Cardiac muscle cell (in vitro differentiated cells and primary cell): ENCODE measurements at regions not wholly inside any gene's neighbourhood (a gene's known extent, or its start where the extent isn't known, plus 50 kb on each side); places are given as distances from the start of the nearest gene placed in this dataset.
A peak's percentile ranks its signal among the peaks of the same experiment; 100 is the strongest.

ENCODE experiments used
- DNase-seq, 2 donors: peaks; one replicate each; pipeline versions ENCODE4 v3.0.0 to v3.0.0-alpha.2; 2010 to 2017; ENCODE audit warnings: low read depth in 1 of 2, low spot score in 1 of 2
- H3K27ac ChIP-seq: fragments of 200-600 bp; sonication (generic); 2 replicates; pipeline ENCODE4 v1.5.1; 2016
- H3K27me3 ChIP-seq: fragments of 200-600 bp; sonication (generic); 2 replicates; pipeline ENCODE4 v1.6.0; 2016; ENCODE audit warnings: control low read depth
- H3K36me3 ChIP-seq: fragments of 200-600 bp; sonication (generic); 2 replicates; pipeline ENCODE4 v1.5.1; 2016; ENCODE audit warnings: control low read depth
- H3K4me1 ChIP-seq: fragments of 200-600 bp; sonication (generic); 2 replicates; pipeline ENCODE4 v1.8.1; 2017; ENCODE audit warnings: low read depth, mild to moderate bottlenecking, mixed run types
- H3K4me3 ChIP-seq: fragments of 200-600 bp; sonication (generic); 2 replicates; pipeline ENCODE4 v1.5.1; 2016; ENCODE audit warnings: mild to moderate bottlenecking
- H3K9me3 ChIP-seq: fragments of 200-600 bp; sonication (generic); 2 replicates; pipeline ENCODE4 v1.5.1; 2017; ENCODE audit warnings: low read depth, mild to moderate bottlenecking, control low read depth
- CTCF ChIP-seq: IDR thresholded peaks from 2 replicates; pipeline ENCODE4 v1.5.1; 2012; ENCODE audit warnings: low read depth, mild to moderate bottlenecking, low read length

DNA sequence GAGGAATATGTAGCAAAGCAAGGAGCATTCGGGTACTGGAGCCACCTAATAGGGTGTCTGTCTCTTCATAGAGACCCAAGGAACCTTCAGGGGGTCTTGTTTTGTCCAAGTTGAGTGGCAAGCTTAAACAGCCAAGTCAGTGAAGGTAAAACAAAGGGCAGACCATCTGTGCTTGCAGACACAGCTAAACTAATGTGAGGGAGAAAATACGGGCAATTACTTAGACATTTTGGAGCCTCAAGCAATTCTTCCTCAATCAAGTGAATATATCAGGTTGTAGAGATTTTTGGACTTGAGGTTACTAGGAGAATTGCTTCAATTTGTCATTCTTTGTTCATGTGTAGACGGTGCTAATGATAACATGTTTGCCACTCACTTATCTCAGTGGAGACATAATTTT is 148.2 kb upstream of the ARHGAP20 start:
- H3K9me3 ChIP-seq, result no peaks in the 10 kb centered on the region
- H3K4me1 ChIP-seq, result peaks cover 5% of the 10 kb centered on the region
- no peaks in the 10 kb centered on the region for H3K27me3 ChIP-seq
- H3K36me3 ChIP-seq, result no peaks in the 10 kb centered on the region
- TF ChIP-seq CTCF, result no peak
- H3K27ac ChIP-seq, result no peak overlapping the region
- no peak overlapping the region for H3K4me3 ChIP-seq
- no peak for DNase-seq

DNA sequence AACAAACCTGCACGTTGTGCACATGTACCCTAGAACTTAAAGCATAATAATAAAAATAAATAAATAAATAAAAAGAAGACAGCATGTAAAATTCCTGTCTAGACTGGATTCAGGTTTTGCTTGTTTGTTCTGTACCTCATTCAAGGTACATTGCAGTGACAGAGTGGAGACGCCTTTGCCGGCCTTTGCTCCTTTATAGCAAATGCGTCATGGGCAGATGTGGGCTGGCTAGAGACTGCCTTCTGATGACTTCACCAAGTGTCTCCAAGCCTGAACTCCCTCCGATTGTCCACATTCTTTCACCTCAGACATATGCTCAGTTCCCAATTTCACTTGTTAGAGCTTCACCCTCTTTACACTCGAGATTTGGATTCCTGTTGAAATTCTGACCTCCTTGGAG is 147.8 kb upstream of the ARHGAP20 start:
- peaks cover under 1% of the 10 kb centered on the region for H3K4me1 ChIP-seq
- no peak for TF ChIP-seq CTCF
- H3K4me3 ChIP-seq, result no peak overlapping the region
- DNase-seq, result no peak
- no peaks in the 10 kb centered on the region for H3K9me3 ChIP-seq
- no peaks in the 10 kb centered on the region for H3K27me3 ChIP-seq
- H3K36me3 ChIP-seq, result no peaks in the 10 kb centered on the region
- H3K27ac ChIP-seq, result no peak overlapping the region

GRCh38 chr11:110859240-110859840 is 147.1 kb upstream of the ARHGAP20 start:
- H3K4me3 ChIP-seq, result no peak overlapping the region
- no peak overlapping the region for H3K27ac ChIP-seq

DNA sequence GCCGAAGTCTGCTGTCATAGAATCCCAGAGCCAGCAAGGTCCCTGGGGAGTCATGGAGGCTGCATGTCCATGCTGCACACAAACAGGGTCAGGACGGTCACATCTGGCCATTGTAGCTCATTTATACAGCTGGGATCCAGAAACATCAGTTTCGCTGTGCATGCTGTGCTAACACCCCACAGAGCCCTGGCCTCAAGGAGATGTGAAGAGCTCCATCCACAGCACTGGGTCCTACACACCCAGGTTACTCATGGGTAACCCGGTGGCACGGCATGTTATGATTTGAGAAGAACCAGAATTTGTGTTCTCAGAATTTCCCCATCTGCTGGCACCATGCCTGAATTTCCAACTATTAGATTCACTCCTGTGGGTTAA is 146.3 kb upstream of the ARHGAP20 start:
- Histone ChIP-seq H3K4me3 (no peak overlapping the region), H3K27ac (no peak overlapping the region), H3K9me3 (no peaks in the 10 kb centered on the region), H3K27me3 (no peaks in the 10 kb centered on the region), H3K36me3 (no peaks in the 10 kb centered on the region), H3K4me1 (no peaks in the 10 kb centered on the region)
- DNase-seq, result peak in 1 of 2 donors; percentile 55
- no peak for TF ChIP-seq CTCF

More at GRCh38 chr11:110859240-110859840, 147.1 kb upstream of the ARHGAP20 start:
- DNase-seq, result no peak
- no peaks in the 10 kb centered on the region for H3K27me3 ChIP-seq
- TF ChIP-seq CTCF, result no peak
- H3K36me3 ChIP-seq, result no peaks in the 10 kb centered on the region
- H3K9me3 ChIP-seq, result no peaks in the 10 kb centered on the region
- no peaks in the 10 kb centered on the region for H3K4me1 ChIP-seq

DNA sequence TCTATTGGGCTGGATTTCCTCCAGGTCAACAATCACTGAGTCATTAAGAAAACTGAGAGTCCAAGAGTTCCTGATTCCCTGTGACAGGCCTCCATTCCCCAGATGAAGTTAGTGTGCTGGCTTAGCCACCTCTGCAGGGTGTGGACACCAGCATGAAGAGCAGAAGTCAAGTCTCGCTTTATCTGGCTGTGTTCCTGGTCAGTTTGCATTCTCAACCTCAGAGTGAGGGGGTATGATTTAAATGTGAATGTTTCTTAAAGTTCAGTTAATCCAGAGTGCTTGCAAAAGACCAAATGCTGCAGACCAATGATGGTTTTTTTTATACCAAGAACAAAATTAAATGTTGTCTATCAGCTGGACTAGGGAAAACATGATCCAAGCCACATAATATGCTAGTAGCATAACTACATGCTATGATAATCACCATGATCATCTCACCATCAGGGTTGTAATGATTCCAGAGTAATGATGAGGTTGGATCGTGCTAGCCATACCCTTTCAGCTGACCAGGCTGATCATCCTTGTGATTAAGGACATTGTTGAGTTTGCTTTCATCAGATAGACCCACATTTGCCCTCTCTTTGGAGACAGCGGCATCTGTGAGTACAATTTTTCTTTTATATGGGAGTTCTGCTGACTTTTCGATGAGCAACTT is 145.8 kb upstream of the ARHGAP20 start:
- TF ChIP-seq CTCF, result no peak
- H3K36me3 ChIP-seq, result no peaks in the 10 kb centered on the region
- peak in 1 of 2 donors; percentile 38 for DNase-seq
- H3K4me3 ChIP-seq, result no peak overlapping the region
- no peaks in the 10 kb centered on the region for H3K9me3 ChIP-seq
- H3K27ac ChIP-seq, result no peak overlapping the region
- no peaks in the 10 kb centered on the region for H3K4me1 ChIP-seq
- no peaks in the 10 kb centered on the region for H3K27me3 ChIP-seq
